TTC549 (cell line): ENCODE measurements at regions not wholly inside any gene's neighbourhood (a gene's known extent, or its start where the extent isn't known, plus 50 kb on each side); places are given as distances from the start of the nearest gene placed in this dataset.
A peak's percentile ranks its signal among the peaks of the same experiment; 100 is the strongest.
"Not testable (repeated sequence)": the region's sequence is repeated elsewhere in the genome, so short reads cannot be mapped to it uniquely, and the experiment has no call there.

Experiments
- FAIRE-seq: peaks from 2 replicates; lab custom pipeline; 2012; peaks lifted over from hg19 to GRCh38; lab: Jason Lieb, UNC

DNA sequence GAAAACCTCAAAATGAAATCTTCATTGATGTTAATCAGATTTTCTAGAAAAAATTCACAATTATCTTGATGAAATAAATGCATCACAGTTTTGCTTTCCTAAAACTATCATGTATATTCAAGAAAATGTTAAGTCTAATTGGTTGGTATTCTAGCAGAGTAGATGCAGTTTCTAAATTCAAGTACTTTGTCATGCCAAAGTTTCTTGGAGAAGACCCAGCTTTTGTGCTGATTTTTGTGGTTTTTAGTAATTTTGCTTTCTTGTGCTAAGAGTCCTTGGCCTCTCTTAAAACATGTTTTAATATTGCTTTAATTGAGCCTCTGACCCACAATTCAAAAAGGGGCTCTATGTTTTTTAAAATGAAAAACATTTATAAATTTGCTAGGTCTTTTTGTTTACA lies 924.8 kb upstream of the PTPRD start:
- no peak for FAIRE-seq

DNA sequence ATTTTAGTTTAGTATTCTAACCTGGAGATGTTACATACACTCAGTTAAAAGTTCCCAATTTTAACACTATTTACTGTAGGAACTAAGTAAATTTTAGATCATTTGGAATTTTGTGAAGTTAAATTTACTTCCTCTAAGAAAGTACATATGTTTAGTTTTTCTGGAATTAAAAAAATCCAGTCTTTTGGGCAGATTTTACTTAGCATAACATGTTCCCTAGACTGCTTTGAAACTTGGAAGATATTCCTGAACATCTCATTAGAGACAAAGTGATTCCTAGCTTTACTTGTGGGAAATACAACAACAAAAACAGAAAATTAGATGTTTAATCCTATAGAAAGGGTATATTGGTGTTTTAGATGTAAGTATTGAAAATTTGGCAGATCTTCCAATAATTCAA lies 930.0 kb upstream of the PTPRD start:
- FAIRE-seq, result no peak

DNA sequence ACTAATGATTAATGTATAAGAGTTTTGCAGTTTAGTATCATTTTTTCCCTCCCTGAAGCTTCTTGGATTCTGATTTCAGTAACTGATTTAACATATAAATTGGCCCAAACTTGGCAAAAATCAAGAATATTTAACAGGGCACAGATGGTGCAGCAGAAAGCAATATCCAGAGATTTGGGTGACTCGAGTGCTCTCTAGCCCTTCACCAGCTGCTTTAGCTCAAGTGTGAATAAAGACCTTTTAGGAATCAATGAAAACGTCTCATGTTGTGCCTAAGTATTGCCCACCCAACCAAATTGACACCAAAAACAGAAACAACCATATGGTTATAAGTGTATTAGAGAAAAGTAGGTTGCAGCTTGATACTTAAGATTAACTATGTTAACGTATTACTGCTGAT lies 933.4 kb upstream of the PTPRD start:
- FAIRE-seq, result no peak

GRCh38 chr9:11549311-11549794 lies 936.6 kb upstream of the PTPRD start:
- FAIRE-seq, result no peak

- no peak for FAIRE-seq
These were observed 938.3 kb upstream of the PTPRD start for GRCh38 chr9:11551106-11551505.

- FAIRE-seq, result no peak
These were observed 945.2 kb upstream of the PTPRD start for GRCh38 chr9:11558043-11558442.

- no peak for FAIRE-seq
These were observed 946.4 kb upstream of the PTPRD start for GRCh38 chr9:11559001-11559776.

DNA sequence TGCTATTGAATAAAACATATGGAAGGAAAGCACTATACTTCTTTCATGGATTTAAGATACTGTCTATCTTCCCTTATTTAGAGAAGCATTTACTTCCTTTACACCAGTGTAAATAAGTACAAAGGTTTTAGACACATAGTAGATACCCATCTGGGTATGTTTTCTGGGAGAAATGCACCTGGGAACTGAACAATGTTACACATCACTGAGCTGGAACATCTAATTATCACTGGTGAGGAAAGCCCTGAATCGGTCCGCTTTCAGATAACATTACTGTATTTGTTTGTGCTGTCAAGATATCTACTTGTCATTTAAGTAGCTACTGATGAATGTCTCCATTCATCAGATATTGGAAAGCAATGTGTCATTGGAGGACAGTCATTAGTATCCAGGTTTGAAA lies 964.7 kb upstream of the PTPRD start:
- FAIRE-seq, result no peak

GRCh38 chr9:11595756-11596155 lies 983.0 kb upstream of the PTPRD start:
- FAIRE-seq, result no peak

DNA sequence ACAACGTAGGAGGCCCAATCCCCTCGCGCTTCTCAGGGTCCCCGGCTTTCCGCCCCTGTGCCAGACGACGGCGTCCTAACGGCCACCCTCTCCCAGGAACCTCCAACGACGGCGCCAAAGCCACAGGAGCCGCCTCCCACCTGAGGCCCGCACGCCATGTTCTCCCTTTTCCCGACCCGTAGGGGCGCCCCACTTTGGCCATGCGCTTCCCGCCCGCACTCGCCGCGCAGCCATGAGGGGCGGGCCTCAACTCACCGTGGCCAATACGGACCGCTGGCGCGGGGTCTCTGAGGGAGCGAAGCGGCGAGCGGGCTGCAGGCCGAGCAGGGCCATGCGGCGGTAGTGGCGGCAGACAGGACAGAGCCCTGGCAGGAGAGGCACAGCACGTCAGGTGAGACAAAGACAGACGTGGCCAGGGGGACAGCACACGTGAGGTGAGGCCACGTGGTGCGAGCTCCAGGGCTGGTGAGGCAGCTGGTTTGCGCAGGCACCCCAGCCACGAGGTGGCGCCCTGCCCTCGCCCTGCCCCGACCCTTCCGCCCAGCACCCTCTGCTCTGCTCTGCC lies 1005.5 kb upstream of the PTPRD start:
- FAIRE-seq, result no peak

- FAIRE-seq, result no peak
These were observed 1019.9 kb upstream of the PTPRD start for GRCh38 chr9:11632691-11633090.

GRCh38 chr9:11646831-11647230 lies 1034.0 kb upstream of the PTPRD start:
- FAIRE-seq, result peak; percentile 80

- FAIRE-seq, result no peak
These were observed 1039.3 kb upstream of the TYRP1 start for GRCh38 chr9:11653867-11654266.

DNA sequence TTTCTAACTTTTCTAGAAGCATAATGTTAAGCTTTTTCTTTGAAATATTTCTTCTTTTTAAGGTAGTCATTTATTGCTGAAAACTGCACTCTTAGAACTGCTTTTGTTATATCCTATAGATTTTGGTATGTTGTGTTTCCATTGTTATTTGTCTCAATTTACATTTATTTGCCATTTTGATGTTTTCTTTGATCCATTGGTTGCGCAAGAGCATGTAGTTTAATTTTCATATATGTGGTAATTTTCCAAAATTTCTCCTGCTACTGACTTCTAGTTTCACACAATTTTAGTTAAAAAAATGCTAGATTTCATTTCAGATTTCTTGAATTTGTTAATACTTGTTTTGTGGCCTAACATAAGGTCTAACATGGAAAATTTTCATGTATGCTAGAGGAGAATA lies 1029.3 kb upstream of the TYRP1 start:
- FAIRE-seq, result no peak

GRCh38 chr9:11676821-11677220 lies 1016.4 kb upstream of the TYRP1 start:
- no peak for FAIRE-seq

DNA sequence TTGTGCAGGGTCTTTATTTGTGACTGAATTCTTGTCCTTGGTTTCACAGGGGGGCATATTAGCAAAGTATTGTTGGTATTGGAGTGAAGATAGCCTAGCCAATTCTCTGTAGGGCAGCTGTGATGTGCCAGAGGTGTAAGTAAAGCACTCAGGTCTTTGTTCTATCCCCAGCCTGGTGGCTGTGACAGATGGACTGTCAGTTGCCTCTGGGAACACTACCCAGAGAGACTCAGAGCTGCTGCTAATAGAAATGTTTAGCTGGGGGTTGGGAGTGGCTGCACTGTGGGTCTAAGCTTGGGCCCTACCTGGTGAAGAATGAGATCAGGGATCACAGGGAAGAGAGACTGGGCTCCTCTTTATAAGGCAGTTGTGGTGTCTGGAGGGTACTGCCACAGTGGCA lies 1006.5 kb upstream of the TYRP1 start:
- no peak for FAIRE-seq

DNA sequence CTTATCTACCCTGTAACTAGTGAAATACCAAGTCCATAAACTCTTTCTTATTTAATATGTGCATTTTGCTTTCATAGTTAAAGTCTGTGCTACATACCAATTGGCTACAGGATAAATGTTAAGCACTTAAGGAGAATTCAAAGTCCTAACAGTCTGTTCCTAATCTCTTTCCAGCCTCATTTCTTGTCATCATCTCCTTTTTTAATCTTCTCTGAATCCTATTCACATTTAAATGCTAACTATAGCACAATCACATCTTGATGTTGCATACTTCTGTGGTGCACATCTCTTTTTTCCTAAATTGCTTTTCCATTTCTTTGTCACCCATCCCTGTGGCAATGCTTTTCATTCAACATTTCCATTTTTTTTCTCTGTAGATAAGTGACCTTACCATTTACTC lies 996.1 kb upstream of the TYRP1 start:
- FAIRE-seq, result no peak

GRCh38 chr9:11701706-11702105 lies 991.5 kb upstream of the TYRP1 start:
- FAIRE-seq, result no peak

- no peak for FAIRE-seq
These were observed 990.6 kb upstream of the TYRP1 start for GRCh38 chr9:11702548-11702947.

GRCh38 chr9:11704198-11704597 lies 989.0 kb upstream of the TYRP1 start:
- FAIRE-seq, result not testable (repeated sequence)

DNA sequence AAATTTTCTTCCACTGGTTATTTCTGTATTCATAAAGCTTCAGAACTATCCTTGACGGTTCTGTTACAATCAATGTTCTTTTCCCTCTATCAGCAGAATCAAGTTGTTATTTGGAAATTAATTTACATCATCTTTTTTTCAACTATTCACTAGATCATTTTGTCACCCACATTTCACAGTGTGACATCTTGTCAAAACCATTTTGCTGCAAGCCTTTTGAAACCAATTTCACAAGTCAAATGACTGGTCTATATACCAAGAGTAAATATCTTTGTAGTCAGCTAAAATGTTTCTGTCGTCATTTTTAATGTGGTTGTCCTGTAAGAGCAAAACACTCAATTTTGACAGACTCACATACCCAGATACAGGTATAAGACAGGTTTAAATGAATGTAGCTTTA lies 984.3 kb upstream of the TYRP1 start:
- FAIRE-seq, result no peak

- no peak for FAIRE-seq
These were observed 983.6 kb upstream of the TYRP1 start for GRCh38 chr9:11709567-11709966.

GRCh38 chr9:11713077-11713476 lies 980.1 kb upstream of the TYRP1 start:
- no peak for FAIRE-seq

GRCh38 chr9:11722957-11723356 lies 970.2 kb upstream of the TYRP1 start:
- no peak for FAIRE-seq
